G401.6 (cell line): ENCODE measurements at regions not wholly inside any gene's neighbourhood (a gene's known extent, or its start where the extent isn't known, plus 50 kb on each side); places are given as distances from the start of the nearest gene placed in this dataset.

Source experiments
- FAIRE-seq: peaks from 2 replicates; lab custom pipeline; 2012; peaks lifted over from hg19 to GRCh38; lab: Jason Lieb, UNC

DNA sequence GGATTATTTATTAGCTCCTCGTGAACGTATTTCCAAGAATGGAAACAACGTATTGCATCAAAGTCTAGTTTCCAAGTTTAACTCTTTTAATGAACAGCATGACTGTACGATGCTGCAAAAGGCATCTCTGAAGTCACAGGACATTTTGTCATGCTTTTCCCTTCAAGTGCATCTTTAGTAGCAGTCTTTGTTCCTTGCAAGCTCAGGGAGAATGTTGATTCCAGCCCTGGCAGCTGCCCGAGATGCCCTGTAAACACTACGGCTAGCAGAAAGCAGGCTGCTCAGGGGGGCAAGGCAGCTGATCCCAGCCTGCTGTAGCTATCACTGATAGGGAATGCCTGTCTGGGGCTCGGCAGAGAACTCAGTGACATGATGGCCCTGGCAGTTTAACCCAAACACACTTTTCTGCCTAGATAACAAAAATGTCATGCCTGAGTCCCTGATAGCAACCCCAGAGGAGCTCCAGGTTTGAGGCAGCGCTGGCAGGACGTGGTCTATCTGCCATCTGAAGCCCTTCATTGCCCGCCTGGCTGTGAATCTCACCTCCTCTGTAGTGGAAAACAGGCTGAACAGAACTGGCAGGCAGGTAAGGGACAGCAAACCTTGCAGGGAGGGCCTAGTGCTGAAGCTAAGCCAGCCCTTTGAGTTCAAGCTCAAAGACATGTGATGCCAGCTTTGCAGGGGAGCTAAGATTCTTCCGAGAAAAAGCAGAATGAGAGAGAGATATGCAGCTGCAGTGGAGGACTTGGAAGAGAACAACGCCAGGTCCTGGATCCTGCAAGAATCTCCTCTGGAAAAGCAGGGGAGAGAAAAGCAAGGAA, 264.6 kb downstream of the SNX10 start:
- no peak for FAIRE-seq

DNA sequence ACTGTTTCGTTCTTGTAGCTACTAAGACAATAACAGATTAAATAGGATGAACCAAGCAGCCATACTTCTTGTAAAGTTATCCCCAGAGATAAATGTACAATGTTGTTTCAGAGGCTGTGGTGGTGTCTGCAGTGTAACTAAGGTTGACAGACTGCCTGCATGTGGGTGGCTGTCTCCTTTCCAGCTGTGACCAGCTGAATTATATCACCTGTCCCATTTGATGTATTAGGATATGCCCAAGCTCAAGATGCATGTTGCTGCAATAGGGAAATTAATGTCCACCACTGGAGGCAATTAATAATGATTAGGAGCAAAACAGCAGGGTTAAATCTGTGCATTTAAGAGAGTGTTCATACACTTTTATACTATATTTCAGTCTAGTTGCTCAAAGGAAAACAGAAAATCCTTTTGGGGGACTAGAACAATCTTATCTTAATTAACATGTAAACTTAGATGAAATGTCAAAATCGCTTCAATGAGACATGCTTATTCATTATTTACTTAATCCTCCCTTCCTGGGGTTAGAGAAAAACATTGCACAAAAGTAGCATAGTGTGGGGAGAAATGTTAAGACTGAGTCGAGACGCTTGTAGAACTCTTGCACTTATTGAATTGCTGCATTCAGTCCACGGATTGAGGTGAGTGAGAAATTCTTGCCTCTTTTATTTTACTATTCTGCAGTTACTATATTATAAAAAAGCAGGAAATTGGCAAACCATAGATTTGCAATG, 269.0 kb downstream of the SNX10 start:
- no peak for FAIRE-seq

DNA sequence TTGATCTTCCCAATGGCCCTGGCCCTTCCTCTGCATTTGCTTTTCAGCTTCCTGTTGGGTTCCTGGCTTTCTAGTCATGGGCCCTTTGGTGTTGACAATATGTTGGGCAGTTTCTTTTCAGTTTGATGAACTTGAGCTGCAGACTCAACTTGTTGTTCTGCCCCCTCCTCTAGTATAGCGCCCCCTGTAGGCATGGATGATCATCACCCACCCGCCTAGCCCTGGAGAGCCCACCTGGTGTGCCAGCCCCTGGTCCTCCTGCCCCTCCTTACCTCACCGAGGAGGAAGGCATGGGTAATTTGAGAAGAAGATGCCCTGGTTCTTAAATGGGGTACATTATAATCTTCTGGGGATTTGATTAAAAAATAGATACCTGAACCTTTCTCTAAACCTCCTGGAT, 271.2 kb downstream of the SNX10 start:
- no peak for FAIRE-seq

DNA sequence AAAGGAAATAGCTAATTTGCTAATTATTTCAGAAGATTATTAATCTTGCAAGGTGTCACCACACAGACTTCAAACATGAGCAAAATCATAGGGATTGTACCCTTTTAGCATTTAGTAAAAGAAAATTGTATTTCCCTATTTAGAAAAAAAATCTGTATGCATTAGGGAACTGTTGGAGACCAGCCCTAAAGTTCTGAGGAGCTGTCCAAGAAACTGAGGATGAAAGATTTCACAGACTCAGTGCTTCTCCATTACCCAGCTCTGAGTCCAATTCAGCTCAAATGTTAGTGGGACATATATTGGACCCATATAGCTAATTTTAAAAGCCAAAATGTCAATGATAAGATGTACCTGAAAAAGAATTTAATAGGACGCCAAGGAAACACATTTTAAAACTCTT, 271.7 kb downstream of the SNX10 start:
- FAIRE-seq = no peak

DNA sequence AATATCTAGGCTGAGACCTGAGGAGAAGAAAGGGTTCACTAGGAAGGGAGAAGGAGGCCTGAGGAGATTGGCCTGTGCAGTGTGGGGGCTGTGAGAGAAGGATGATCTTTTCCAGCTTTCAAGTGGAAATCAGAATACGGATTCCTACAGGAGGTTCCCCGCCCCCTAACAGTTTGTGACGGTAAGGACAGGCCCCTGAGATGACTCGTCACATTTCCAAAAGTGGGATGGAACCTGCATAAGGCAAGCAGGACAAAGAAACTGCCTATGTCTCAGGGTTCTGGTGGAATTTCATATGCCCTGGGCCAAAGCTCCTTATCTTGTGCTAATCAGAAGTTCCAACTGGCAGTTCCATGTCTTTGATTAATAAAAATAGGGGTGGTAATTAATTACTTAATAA, 275.6 kb downstream of the SNX10 start:
- FAIRE-seq = no peak

DNA sequence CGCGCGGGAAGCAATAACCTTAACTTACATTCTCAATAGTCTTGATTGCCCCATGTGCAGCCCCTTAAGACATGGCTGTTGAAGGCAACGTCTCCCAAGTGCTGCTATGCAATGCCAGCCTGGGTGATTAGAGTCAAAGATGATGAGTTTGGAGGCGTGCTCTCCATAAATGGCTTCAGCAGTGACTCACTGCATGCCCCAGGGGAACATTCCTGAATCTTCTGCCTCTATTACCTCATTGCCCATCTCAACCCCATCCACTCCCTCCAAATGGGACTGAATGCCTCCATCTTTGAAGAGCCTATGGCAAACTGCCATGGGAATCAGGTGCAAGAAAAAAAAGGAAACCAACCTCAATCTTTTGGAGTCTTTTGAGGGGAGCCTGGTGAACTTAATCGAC, 282.8 kb downstream of the SNX10 start:
- no peak for FAIRE-seq

DNA sequence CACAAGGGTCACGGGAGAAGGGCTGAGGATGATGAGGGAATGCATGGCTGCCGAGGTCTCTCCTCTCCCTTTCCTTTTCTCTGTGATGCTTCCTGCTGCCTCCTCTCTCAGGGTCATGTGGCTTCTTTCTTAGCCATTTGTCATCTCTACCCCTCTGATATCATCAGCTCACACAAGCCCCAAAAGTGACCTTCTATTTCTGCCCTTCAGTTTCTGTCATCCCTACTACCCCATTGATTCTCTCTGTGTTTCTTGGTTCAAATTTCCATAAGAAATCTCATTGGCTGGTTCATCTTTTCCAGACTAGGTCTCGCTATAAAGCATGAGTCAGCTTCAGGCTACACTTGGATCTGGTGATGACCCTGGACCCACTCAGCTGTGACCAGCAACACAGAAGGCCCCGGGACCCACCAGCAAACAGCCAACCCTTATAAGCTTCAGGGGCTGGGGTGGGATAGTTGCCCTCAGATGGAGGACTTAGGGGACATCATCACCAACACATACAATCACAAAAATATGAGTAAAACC, 284.3 kb downstream of the SKAP2 start:
- FAIRE-seq = no peak

DNA sequence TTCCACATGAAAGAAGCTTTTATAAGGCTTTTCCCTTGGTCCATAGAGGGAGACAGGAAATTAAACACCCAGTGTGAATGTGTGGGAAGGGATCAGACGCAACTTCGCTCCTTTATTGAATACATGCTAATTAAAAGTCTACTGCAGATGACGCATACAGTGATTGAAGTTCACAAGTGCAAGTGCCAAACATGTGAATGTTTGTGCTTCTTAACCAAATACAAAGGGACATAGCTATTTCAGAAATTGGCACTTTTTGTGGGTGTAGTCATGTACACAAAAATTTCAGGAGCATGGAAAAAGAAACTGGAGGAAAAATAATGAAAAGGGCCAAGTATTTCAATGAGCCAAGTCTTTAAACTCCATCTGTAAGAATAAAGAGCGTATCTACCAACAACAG, 283.7 kb downstream of the SKAP2 start:
- FAIRE-seq = no peak

DNA sequence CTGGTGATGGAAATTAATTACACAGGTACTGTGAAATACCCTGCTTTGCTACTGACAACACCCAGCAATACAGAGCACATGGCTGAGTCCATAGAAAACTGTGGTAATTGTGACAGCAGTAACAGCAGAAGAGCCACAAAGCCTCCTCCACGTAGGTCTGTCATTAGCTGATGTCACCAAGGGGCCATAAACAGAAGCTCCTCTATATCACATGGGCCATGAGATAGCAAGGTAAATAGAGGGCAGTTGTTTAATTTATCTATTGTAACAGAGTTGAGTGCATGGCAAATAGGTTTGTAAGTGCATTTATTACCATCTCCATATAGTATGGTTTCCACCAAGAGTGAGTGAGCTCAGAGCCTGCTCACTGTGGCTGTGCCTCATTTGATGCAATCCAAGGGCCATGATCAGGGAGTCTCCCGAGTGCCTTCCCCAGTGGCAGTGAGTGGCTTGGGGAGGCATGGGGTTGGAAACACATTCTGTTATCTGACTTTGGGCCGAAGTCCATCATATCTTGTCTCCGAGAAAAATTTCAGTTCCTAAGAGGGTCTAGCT, 281.2 kb downstream of the SKAP2 start:
- FAIRE-seq = no peak

DNA sequence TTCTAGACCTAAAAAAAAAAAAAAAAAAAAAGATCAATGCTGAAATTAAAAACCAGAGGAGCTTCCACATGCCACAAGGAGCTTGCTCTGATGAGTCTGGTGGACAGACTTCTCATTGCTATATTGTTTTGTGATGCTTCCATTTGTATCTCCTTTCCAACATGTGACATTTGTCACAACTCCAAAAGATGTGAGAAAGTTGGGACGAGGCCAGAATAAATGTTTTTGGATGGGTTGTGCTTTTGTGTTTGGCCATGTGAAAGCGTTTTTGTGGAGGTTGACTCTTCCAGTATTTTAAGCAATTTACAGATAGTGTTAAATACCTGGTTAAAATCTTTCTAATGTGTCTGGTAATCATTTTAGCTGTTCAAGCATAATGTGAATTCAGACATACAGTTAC, 280.1 kb downstream of the SKAP2 start:
- no peak for FAIRE-seq

DNA sequence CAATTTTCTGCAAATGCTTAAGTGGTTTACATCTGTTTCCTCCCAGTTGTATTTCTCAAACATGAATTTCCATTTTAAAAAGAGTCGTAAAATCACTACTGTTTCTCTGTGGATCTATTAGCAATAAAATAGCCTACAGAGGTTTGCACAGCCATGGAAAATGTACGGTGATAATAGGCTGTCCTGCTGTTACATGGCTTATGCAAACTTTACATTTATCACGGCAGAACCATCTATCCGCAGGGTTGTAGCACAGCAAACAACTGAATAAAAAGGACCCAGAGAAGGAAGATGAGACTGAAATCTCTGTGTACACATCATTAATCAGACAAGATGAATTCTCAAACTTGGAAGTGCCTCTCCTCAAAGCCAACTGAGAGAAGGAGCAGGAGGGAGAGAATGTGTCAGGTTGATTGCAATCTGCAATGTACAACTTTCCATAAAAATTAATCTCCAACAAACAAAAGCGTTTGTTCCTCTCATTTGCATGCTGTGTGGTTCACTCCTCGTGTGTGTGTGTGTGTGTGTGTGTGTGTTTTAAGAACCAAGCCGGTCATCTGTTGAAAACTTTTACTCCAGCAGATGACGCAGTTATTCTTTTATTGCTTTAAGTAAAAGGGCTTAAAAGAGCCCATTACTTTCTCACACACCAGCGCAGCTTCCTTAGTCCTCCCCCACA, 279.3 kb downstream of the SKAP2 start:
- FAIRE-seq = no peak

DNA sequence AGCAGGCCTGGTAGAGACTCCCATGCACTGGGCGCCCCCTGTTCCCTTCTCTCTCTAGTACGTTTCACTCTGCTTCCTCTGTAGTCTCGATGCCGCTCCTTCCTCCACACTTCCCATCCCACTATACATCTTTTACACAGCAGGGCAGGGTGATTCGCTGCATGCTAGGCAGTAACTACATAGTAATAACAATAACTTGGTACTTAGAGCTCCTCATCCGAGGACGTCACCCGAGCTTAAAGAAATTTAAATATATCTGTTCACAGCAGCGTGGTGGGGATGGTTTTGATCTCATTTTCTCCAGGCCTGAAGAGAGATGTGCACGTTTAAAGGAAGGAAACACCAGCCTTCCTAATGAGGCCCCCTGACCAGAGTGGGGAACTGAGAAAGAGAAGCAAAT, 276.9 kb downstream of the SKAP2 start:
- FAIRE-seq = no peak

DNA sequence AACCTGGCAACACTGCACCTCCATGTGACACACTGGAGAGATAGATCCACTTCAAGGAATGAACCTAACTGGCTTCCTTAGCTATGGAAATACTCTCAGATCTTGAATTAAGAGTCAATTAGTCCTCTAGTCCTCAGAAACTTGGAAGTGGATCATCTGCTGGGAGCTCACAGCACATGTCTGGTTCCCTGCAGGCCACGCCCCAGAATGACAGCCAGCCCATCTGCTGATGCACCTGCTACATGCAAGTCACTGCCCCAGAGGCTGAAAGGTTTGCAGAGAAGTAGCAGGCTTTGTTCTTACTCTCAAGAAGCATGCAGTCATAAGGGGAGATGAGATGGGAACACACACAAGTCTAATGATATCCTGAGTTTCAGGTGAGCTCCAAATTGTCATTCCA, 275.9 kb downstream of the SKAP2 start:
- FAIRE-seq = no peak

DNA sequence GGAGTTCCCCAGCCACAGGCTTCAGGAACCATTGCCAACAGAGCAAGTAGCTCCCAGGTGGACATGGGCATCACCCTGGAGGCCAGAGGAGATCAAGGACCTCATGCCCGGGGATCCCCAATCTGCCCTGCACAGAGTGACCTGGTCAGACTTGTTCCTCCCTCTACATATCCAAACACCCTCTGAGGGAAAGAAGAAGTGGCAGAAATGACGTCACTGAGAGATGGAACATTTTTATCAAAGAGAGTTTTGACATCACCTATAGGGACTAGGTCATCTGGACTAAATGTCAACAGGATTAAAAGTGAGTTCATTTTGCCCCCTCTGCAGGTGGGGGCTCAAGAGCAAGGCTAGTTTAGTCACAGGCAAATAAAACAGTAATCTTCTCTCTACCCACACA, 273.7 kb downstream of the SKAP2 start:
- FAIRE-seq = no peak

DNA sequence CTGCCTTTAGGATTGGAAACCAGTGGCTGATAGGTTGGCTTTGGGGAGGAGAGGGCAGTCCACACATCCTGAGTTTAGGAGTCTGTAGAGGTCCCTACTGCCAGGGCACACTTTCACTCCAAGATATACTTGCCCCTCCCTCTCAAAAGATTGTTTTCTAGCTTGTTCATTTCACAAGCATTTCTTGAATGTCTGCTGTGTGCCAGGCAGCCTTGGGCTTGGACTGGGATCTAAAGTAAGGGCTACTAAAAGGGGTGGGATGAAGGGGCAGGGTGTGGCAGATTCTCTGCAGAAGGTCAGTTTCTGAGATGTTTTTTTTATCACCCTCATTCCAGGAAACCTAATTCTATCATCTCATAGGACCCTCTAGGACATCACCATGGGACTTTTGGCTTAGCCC, 272.4 kb downstream of the SKAP2 start:
- no peak for FAIRE-seq

DNA sequence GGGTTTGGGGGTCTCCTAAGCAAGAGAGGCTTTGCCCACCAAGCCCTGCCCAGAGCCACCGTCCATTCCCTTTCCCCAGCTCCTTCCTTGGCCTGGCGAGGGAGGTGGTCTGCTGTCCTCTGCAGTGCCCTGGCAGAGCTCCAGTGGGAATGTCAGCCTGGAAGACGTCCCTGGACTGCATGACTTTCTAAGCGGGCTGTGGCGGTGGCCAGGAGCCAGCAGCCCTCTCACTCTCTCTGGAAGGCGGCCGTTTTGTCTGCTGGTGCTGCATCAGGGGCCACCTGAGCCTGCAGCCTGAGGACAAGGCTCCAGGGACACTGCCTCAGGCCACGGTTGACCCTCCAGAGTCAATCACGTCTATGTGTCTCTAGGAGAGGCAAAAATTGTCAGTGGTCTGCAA, 271.0 kb downstream of the SKAP2 start:
- FAIRE-seq = no peak

DNA sequence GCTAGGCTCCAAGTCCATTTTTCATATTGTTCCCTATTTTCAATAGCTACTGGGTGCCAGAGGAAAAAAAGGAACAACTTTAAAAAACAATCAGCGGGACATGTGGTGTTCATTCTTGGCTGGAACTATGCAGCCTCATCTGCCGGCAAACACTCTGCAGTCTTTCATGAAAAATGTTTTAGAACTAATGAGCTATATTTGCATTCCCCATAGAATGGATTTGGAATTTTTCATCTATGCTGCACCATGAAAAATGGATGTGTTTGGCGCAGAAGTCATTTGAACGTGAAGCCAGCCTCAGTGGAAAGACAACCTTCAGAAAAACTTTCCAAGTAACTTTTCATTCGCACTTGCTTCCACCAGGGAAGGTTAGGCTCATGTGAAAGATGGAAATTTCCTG, 270.5 kb downstream of the SKAP2 start:
- FAIRE-seq = no peak

DNA sequence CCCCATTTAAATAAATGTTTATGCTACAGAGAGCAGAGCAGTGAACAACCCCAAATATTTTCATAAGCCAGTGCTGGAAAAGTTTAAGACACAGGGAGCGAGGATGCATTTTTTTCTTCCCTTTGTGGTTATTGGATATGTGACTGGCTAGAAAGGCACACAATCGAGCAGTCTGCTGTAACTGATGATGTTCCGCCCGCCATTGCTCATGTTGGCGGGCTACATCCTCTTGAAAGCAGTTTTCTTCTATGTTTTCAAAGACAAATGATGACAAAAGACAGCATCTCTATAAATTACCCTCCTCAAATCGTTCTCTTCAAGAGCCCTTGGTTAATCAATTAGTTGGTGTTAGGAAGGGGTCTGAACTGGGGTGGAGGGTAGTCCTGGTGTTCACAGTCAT, 269.8 kb downstream of the SKAP2 start:
- FAIRE-seq = no peak

DNA sequence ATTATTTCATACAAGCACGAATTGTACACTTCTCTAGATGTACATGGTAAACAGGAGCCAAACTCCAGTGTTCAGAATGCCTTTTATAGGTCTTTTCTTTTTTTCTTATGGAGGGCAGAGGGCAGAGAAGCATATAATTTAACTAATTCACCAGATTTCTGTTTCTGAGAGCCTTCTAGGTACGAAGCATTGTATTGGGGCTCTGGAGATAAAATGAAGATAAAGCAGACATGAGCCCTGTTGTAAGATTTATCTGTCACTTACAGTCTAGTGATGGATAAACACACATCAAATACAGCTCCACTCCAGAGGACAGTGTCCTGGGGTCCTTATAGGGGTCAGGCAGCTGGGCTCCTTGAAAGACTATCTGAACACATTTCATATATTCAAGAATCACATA, 265.5 kb downstream of the SKAP2 start:
- FAIRE-seq = no peak

DNA sequence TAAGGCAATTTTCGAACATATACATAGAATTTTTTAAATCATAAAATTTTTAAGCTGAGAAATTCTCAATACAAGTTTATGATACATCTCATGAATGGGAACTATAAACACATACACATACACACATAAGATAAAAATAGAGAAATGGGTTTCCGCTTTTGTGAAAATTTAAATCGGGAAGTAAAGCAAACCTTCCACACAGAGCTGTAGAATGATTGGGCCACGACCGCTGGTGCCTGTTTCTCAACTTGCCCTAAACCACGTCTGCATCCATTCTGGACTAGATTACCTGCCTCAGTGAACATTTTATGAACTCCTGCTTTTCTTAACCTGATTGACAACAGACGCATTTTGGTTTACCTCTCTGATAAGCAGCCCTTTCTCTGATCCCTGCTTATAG, 264.4 kb downstream of the SKAP2 start:
- peak; percentile 42 for FAIRE-seq

DNA sequence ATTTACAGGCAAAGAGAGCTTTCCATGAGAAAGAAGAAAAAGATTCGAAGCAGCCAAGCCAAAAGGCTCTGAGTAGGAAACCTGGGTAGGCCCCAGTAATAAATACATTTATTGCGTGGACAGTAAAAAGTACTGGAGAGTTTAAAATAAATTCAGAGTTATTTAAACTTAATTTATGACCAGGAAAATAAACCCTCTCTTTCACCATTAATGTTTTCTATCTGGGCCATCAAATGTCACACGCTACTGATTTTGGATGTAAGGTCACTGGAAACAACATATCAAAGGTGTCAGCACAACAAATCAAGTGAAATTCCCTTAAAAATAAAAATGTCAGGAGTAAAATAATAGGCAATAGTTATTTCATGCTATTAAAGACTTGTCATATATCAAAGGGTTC, 264.0 kb downstream of the SKAP2 start:
- no peak for FAIRE-seq

DNA sequence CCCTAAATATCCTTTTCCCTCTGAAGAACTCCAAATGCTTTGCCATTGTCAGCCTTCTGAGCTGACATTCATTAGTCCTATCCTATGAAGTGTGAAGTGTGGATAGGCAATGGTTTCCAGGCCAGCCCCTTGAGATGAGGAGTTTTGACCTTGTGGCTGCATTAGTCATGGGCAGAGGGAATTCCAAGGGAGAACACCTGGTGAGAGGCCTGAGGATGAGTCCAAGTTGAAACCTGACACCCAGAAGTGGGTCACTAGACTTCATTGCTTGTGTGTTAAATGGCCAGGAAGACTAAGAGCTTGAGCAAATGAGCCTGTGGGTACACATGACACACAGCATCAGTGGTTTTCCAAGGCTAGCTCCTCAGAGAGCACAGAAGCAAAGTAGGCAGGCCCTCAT, 260.8 kb downstream of the SKAP2 start:
- FAIRE-seq = no peak

DNA sequence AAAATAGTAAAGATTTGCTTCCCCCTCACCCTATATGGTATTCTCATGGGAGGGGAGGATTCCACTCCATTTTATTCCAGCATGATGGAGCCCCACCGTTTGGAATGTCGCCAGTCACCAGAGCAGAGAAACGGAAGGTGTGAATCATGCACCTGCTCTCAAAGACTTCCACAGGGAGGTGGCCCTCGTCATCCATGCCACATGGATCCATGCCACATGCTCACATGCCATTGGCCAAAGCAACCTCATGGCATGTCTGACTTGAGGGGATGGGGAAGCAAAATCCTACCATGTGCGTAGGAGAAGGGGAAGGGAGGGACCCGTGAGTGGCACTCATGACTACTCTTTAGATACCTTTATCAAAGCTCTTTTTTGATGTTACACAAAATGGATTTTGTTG, 256.0 kb downstream of the SKAP2 start:
- FAIRE-seq = no peak
